Tibial nerve (tissue), 3 donors: ENCODE measurements at regions not wholly inside any gene's neighbourhood (a gene's known extent, or its start where the extent isn't known, plus 50 kb on each side); places are given as distances from the start of the nearest gene placed in this dataset.

Experiments used
- CTCF ChIP-seq, 5 experiments: fragments of 200-600 bp in 3 of 5; fragments of 450-650 bp in 2 of 5; sonication (generic) in 3 of 5; IDR thresholded peaks; one replicate each; pipeline ENCODE4 v1.5.1; 2016 to 2019; ENCODE audit warnings: antibody characterized with exemption in 5 of 5, mild to moderate bottlenecking in 3 of 5, moderate library complexity in 2 of 5
- POLR2A ChIP-seq, 2 donors: fragments of 450-650 bp; IDR thresholded peaks; one replicate each; pipeline ENCODE4 v1.6.1; 2017; ENCODE audit warnings: antibody characterized with exemption in 2 of 2, mild to moderate bottlenecking in 2 of 2, moderate library complexity in 2 of 2

- TF ChIP-seq CTCF (IDR thresholded peaks at IDR 0.05) (no peak), POLR2A (IDR thresholded peaks at IDR 0.05) (no peak)
Measured at GRCh38 chr7:72481934-72482333, 69.8 kb upstream of the CALN1 start.
